ENCODE measurements at regions not wholly inside any gene's neighbourhood (a gene's known extent, or its start where the extent isn't known, plus 50 kb on each side); places are given as distances from the start of the nearest gene placed in this dataset.

- WGBS, result 91% methylated on average over 3 of the region's 3 CpGs
- H3K27me3 ChIP-seq, result no peaks in the 10 kb centered on the region
- DNase-seq (ENCODE audit: extremely low spot score), result peak; percentile 19
- no peaks in the 10 kb centered on the region for H3K4me1 ChIP-seq
- H3K9me3 ChIP-seq, result no peaks in the 10 kb centered on the region
- H3K36me3 ChIP-seq, result no peaks in the 10 kb centered on the region
- no peak overlapping the region for H3K4me3 ChIP-seq
- intact Hi-C loops (cut with DNase I), result no loop called here
- TF ChIP-seq, protein P1, sequence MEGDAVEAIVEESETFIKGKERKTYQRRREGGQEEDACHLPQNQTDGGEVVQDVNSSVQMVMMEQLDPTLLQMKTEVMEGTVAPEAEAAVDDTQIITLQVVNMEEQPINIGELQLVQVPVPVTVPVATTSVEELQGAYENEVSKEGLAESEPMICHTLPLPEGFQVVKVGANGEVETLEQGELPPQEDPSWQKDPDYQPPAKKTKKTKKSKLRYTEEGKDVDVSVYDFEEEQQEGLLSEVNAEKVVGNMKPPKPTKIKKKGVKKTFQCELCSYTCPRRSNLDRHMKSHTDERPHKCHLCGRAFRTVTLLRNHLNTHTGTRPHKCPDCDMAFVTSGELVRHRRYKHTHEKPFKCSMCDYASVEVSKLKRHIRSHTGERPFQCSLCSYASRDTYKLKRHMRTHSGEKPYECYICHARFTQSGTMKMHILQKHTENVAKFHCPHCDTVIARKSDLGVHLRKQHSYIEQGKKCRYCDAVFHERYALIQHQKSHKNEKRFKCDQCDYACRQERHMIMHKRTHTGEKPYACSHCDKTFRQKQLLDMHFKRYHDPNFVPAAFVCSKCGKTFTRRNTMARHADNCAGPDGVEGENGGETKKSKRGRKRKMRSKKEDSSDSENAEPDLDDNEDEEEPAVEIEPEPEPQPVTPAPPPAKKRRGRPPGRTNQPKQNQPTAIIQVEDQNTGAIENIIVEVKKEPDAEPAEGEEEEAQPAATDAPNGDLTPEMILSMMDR (IDR thresholded peaks at IDR 0.05), result no peak
- TF ChIP-seq POLR2AphosphoS5 (IDR thresholded peaks at IDR 0.05), result no peak
- no peak for TF ChIP-seq EP300 (IDR thresholded peaks at IDR 0.05)
- no peak for TF ChIP-seq POLR2A (IDR thresholded peaks at IDR 0.05; ENCODE audit: low read depth)
- H3K27ac ChIP-seq (replicated peaks in 1 of 4), result no peak overlapping the region
These were observed 61.4 kb upstream of the PACRGL start for GRCh38 chr4:20638825-20639224.

DNA sequence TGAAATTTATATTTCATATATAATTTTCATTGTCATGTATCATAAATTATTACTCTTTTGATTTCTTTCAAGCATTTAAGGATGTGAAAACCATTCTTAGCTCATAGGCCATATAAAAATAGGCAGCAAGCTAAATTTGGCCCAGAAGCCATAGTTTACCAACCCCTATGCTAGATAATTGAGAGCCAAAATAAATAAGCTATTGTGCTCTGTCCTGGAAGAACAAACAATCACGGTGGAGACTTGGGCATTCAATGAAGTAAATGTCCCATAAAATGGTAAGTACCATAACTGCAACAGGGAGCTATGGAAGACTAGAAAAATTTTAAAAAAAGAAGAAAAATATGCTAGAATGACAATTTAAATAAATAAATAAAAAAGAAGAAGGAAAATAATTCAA is 60.9 kb upstream of the PACRGL start:
- WGBS, result 80% methylated on average over 1 of the region's 1 CpG
- intact Hi-C loops (cut with DNase I), result no loop called here
- no peak for DNase-seq (ENCODE audit: extremely low spot score)
- TF ChIP-seq, protein P1 (IDR thresholded peaks at IDR 0.05), result no peak
- TF ChIP-seq POLR2A (IDR thresholded peaks at IDR 0.05; ENCODE audit: low read depth) (no peak), EP300 (IDR thresholded peaks at IDR 0.05) (no peak), POLR2AphosphoS5 (IDR thresholded peaks at IDR 0.05) (no peak)
- Histone ChIP-seq H3K27ac (replicated peaks in 1 of 4) (no peak overlapping the region), H3K36me3 (no peaks in the 10 kb centered on the region), H3K27me3 (no peaks in the 10 kb centered on the region), H3K9me3 (no peaks in the 10 kb centered on the region), H3K4me1 (no peaks in the 10 kb centered on the region), H3K4me3 (no peak overlapping the region)

GRCh38 chr4:20640989-20641388 is 59.3 kb upstream of the PACRGL start:
- TF ChIP-seq, protein P1 (IDR thresholded peaks at IDR 0.05), result no peak
- TF ChIP-seq POLR2A (IDR thresholded peaks at IDR 0.05; ENCODE audit: low read depth) (no peak), POLR2AphosphoS5 (IDR thresholded peaks at IDR 0.05) (no peak), EP300 (IDR thresholded peaks at IDR 0.05) (no peak)
- no peak overlapping the region for H3K27ac ChIP-seq (replicated peaks in 1 of 4)
- intact Hi-C loops (cut with DNase I), result no loop called here
- WGBS, result 79% methylated on average over 2 of the region's 2 CpGs
- no peak overlapping the region for H3K4me3 ChIP-seq
- H3K27me3 ChIP-seq, result no peaks in the 10 kb centered on the region
- H3K9me3 ChIP-seq, result no peaks in the 10 kb centered on the region
- no peaks in the 10 kb centered on the region for H3K4me1 ChIP-seq
- no peak for DNase-seq (ENCODE audit: extremely low spot score)
- H3K36me3 ChIP-seq, result no peaks in the 10 kb centered on the region

DNA sequence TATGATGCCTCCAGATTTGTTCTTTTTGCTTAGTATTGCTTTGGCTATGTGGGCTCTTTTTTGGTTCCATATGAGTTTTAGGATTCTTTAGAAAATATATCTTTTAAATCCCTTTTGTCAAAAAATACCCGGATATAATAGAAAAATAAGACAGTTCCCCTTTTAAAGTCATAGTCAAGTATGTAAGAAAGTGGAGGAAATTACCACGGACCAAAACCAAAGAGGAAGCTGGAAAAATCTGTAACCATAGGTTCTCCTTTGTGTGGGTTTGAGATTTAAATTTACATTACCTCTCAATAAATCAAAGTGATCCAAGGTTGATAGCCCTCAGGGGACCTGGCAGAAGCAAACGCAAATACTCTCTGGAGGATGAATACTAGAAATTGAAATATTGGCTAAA is 58.3 kb upstream of the PACRGL start:
- Histone ChIP-seq H3K36me3 (no peaks in the 10 kb centered on the region), H3K27ac (replicated peaks in 1 of 4) (no peak overlapping the region), H3K4me1 (no peaks in the 10 kb centered on the region), H3K4me3 (no peak overlapping the region), H3K9me3 (no peaks in the 10 kb centered on the region), H3K27me3 (no peaks in the 10 kb centered on the region)
- 75% methylated on average over 3 of the region's 3 CpGs for WGBS
- intact Hi-C loops (cut with DNase I), result no loop called here
- no peak for DNase-seq (ENCODE audit: extremely low spot score)
- TF ChIP-seq, protein P1 (IDR thresholded peaks at IDR 0.05), result no peak
- TF ChIP-seq EP300 (IDR thresholded peaks at IDR 0.05), result no peak
- TF ChIP-seq POLR2AphosphoS5 (IDR thresholded peaks at IDR 0.05), result no peak
- no peak for TF ChIP-seq POLR2A (IDR thresholded peaks at IDR 0.05; ENCODE audit: low read depth)

DNA sequence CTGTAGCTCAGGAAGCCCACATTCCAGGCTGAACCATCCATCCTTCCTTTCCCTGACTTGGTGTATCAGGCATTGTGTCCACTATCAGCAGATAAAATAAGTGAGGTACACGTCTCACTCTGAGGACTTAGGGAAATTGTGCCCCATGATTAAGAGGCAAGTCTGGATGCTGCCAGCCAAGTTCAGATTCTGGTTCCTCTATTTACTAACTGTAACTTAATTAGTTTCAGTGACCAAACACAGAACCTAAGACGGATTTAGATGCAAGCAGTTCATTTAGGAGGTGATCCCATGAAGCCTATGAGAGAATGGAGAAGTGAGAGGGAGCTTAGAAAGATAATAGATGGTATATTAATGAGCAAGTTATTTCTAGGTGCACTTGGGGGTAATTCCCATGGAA is 56.6 kb upstream of the PACRGL start:
- H3K27me3 ChIP-seq, result no peaks in the 10 kb centered on the region
- TF ChIP-seq POLR2A (IDR thresholded peaks at IDR 0.05; ENCODE audit: low read depth) (no peak), POLR2AphosphoS5 (IDR thresholded peaks at IDR 0.05) (no peak), EP300 (IDR thresholded peaks at IDR 0.05) (no peak)
- TF ChIP-seq, protein P1 (IDR thresholded peaks at IDR 0.05), result no peak
- no peaks in the 10 kb centered on the region for H3K9me3 ChIP-seq
- WGBS, result 54% methylated on average over 2 of the region's 2 CpGs
- intact Hi-C loops (cut with DNase I), result no loop called here
- no peaks in the 10 kb centered on the region for H3K4me1 ChIP-seq
- no peak overlapping the region for H3K4me3 ChIP-seq
- DNase-seq (ENCODE audit: extremely low spot score), result peak; percentile 42
- H3K27ac ChIP-seq (replicated peaks in 1 of 4), result no peak overlapping the region
- no peaks in the 10 kb centered on the region for H3K36me3 ChIP-seq
